Posterior vena cava (tissue), 2 donors: ENCODE measurements at regions not wholly inside any gene's neighbourhood (a gene's known extent, or its start where the extent isn't known, plus 50 kb on each side); places are given as distances from the start of the nearest gene placed in this dataset.

ENCODE experiments used
- DNase-seq: peaks from one replicate; pipeline ENCODE4 v3.0.0-alpha.2; 2020; ENCODE audit warnings: low spot score
- intact Hi-C, 2 donors: fragments of 100-400 bp; cut with DNase I; formaldehyde crosslinking; loops; one replicate each; pipeline versions ENCODE4 v1.14.1 to v1.14.2; 2022 to 2023
- donor health status: DM: yes; HTN: yes; CAD: no.
- donor health status: DM: yes; HTN: yes; CAD: no.

DNA sequence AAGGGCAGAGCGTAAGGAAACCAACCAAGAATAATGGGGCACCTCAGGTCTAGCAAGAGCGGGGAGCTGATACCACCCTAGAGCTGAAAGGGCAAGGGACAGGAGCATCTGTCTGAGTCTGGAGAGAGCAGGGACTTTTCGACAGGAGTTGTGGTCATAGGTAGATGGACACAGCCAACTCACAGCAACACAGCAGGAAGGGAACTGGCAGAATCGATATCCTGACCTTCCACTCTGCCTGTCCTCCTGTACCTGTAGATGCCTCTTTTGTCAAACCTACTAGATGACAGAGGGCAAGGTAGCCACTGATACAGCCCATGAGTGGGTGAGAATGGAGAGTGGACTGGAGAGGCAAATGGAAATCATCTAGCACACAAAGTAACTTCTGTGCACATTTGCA lies 247.2 kb upstream of the EGLN3 start:
- DNase-seq: no peak
- intact Hi-C loops: no loop called here

DNA sequence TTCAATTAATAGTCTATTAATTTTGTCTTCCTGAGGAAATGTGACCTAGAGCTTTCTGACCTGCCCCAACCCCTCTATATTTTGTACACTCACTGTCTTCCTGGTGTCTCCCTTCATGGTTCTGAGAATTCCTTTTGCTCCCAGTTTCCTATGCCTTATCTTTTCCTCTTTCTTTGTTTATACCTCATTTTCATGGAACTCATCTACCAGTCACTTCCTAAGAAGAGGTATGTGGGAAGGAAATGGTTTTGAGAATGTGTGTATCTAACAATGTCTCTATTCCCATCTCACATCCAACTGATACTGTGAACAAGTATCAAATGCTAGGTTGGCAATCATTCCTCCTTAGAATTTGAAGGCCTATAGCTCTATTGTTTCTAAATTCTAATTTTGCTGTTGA lies 245.1 kb upstream of the EGLN3 start:
- intact Hi-C loops: no loop called here
- DNase-seq: no peak

DNA sequence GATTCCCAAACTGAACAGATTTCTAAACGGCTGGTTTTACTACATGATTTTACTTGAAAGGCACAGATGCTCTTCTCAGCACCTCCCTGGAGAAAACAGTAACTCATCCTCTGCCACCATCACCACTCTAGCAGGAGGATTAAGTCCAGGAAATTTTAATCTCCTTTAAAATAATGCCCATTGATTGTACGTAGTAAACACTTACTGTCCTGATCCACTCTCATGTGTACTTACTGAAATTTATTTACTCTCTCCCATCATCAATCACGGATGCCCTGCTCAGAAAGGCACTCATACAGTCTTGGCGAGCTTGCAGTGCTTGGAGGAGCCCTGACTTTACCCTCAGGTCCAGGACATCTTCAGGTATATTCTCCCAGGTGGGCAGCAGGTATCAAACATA lies 239.8 kb upstream of the EGLN3 start:
- intact Hi-C loops: no loop called here
- no peak for DNase-seq

DNA sequence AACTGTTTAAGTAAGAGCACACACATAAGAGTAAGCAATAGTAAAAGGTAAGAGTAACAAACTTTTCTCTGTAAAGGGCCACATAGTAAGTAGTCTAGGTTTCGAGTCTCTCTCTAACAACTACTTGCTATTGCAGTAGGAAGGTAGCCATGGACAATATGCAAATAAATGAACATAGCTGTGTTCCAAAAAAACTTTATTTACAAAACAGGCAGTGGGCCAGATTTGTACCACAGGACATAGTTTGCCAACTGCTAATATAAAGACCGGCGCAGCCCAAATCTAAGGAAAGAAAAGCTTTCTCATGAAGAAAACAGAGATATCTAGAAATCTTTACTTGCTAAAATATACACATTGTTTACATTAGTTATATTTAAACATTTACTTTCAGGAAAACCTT lies 239.0 kb upstream of the EGLN3 start:
- DNase-seq: no peak
- intact Hi-C loops: no loop called here

DNA sequence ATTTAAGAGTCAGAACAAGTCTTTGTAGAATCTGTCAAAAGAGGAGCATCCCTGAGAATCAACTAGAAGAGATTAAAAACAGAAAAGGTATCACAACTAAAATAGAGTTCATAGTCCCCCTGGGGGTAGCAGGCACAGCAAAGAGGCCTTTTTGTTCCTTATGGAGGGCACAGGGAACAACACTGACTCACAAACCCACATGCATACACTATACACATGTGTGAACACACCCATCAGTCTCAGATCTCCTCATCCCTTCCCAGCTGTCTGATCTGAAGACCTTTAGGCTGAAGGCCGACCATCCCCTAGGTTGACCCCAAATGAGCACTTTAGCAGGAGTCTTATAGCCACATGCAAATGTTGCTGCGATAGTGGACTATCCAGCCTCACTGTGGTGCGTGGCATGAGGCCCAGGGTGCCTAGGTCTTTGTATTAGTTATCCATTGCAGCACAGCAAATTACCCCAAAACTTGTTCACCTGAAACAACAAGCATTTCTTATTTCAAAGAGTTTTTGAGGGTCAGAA lies 236.7 kb upstream of the EGLN3 start:
- no peak for DNase-seq
- intact Hi-C loops: no loop called here

DNA sequence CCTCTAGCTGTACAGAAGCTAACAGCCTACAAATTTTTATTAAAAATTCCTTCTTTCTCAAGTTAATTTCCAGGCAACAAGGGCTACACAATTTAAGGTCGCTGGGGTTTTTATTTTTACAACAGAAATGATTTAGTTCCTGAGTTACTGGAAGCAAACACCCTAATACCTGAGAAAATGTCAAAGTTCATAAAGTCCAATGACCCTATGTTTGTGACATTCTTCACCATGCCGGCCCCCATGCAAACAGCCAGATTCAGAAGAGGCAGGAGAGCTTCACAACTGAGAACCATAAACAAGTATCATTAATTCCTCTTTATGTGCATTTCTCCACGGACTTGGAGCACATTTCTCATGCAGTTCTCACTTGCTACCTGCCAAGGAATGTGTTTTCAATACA lies 236.2 kb upstream of the EGLN3 start:
- no peak for DNase-seq
- intact Hi-C loops: no loop called here

DNA sequence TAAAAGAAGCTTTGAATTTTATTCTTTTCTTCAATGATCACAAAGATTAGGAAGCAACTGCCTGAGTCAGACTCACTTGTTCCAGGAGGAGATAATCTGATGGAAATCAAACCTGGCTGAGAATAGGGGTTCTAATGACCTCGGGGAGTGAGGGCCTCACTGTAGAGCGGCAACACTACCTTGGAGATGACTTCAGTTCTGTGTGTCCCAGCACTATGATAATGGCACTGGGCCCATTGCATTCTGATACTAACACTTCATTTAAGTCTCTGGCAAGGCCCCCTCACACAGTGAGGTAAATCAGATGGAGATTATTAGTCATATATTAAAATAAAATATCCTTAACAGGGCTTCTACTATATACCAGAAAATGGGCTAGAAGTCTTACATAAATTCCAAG lies 233.3 kb upstream of the EGLN3 start:
- DNase-seq: no peak
- intact Hi-C loops: no loop called here

DNA sequence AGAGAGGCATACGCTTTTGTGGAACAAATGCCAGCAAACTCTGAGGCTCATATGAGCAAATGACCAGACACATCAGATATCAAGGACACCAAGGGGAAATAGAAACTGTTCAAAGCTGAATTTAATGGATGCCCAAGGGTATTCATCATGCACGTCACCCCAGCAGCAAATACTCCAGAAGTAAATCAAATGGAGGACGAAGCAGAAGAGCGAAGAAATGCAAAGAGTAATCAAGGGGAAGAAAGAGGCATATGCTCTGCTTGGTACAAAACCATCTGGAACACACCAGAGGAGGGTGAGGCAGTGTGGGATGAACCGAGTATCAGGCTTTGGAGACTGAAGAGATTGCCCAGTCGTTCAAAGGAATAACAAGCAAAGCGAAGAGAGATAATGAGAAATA lies 232.6 kb upstream of the EGLN3 start:
- no peak for DNase-seq
- intact Hi-C loops: no loop called here

DNA sequence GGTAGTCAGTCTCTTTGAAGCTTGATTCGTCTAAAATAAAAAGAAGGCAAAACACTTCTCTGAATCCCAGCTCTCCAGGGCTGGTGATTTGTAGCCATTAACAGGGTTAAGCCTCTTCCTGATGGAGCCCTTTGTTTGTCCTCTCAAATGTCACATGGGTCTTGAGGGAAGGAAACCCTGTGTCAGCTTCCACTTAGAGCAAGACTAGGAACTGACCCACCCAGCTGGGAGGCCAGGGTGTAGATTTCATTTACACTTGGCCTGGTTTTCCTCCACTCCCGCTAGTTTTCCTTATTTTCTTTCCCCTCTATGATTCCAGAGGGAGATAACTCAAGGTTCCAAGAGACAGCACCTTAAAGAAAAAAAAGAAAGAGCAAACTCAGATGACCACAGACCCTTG lies 230.5 kb upstream of the EGLN3 start:
- intact Hi-C loops: no loop called here
- DNase-seq: no peak

DNA sequence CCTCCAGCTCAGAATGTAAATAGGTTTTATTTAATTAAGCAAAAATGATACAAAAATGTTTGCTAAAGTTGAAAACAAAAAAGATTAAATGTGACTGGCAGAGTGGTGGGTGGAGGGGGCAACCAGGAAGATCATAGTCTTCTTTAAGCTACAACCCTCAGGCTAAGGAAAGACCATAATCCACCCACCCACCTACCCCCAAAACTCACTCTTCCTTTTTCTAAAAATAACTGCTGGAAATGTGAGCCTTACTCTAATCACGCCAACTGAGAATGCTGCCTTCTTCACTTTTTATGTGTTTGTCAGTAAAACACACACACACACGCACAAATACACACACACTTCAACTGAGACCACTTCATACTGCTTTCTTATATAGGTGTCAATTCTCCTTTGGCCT lies 230.0 kb upstream of the EGLN3 start:
- no peak for DNase-seq
- intact Hi-C loops: no loop called here

DNA sequence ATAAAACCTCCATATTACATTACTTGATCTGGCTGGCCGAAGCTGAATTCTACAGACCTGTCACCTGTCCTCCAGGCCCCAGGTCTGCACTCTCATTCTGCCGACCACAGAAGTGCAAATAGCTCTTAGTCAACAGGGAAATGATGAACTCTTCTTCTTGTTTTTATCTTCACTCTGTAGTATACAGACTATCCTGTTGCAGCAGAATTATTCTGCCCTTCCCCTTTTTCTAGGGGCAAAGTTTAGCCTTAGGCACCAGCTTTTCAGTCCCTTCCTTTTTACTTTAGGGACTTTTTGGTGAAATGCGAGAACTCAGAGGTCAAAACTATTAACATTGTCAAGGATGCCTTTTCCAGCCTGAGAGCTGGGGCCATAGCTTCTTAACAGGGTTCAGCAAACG lies 229.6 kb upstream of the EGLN3 start:
- intact Hi-C loops: no loop called here
- DNase-seq: no peak

DNA sequence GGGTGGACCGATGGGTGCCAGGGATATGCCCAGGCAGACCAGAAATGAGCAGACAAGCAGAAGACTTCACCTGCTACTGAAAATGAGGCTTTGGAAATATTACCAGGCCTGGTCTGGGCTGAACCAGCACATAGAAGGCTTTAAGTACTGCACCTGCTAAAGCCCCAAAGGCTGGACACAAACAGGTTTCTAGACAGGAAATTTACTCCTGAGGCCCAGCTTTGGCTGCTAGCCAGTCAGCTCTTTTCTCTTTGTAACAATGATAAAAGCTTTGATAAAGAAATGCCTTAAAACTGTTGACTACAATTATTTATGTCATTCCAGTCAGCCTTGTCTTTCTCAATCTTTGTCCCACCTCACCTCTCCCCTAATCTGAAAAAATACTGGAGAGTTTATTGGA lies 228.9 kb upstream of the EGLN3 start:
- no peak for DNase-seq
- intact Hi-C loops: no loop called here

DNA sequence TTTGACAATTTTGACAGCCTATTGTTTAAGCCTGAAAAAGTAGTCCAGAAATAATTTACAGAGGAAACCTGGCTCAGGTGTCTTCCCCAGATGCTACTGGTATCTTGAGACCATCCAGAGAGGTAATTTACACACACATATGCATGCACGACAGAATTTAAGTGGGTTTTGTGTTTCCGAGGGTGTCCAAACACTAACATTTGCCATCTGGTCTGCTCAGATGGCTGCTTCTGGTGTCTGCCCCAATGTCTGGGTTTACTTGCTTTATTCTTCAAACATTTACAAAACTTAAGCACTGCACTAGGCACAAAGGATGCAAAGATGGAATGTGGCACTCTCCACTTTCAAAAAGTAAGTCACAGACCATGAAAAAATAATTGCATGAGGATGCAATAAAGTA lies 226.6 kb upstream of the EGLN3 start:
- intact Hi-C loops: no loop called here

DNA sequence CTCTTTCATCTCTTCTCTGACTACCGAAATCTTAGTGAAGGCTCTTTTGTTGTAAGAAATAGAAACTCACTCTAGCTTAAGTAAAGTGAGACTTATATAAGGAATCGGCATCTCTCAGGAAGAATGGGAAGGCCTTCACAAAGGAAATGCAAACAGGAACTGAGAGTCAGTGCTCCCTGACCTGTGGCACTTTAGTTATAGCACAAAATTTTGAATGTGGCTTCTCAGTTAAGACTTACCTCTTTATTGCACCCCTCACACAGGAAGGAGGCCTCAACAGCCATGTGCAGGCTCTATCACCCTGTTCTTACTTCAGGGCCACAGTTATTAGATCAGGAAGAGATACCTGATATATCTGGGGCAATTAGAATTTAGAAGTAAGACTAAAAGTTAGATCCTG lies 224.7 kb upstream of the EGLN3 start:
- intact Hi-C loops: no loop called here
- no peak for DNase-seq

More for the DNA sequence above, 226.6 kb upstream of the EGLN3 start:
- no peak for DNase-seq

DNA sequence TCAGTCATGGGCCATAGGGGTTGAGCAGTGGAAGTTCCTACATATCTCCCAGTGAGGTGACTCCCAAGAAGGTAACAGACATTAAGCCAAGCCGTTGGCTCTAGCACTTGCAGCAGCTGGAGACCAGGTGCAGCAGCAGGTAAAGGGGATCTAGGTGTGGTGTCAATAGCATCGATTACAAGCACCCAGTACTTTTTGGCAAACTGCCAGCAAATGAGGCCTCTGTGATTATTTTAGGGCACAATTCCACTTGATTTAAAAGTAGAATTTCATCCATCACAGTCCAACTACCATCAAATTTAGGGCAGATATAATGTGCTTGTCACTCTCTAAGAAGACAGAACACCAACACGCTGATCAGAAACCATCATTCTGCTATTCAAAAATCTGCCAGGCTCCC lies 224.1 kb upstream of the EGLN3 start:
- DNase-seq: no peak
- intact Hi-C loops: no loop called here

DNA sequence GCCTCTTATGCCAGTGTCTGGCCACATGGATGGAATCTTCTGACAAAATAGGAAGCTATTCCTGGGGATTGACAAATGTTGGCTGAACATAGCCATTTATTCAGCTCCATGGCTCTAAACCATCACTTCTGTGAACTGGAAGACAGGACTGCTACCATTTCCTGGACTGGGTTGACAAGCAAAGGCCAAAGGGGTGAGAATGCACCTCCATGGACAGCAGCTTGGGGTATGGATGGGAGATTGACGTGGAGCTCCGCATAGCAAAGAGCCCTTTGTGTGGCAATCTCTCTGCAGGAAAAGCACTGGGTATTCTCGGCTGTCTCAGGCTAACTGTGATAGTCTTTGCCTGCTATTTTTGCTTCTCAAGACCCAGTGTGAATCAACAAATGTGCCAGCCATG lies 223.0 kb upstream of the EGLN3 start:
- no peak for DNase-seq
- intact Hi-C loops: no loop called here

DNA sequence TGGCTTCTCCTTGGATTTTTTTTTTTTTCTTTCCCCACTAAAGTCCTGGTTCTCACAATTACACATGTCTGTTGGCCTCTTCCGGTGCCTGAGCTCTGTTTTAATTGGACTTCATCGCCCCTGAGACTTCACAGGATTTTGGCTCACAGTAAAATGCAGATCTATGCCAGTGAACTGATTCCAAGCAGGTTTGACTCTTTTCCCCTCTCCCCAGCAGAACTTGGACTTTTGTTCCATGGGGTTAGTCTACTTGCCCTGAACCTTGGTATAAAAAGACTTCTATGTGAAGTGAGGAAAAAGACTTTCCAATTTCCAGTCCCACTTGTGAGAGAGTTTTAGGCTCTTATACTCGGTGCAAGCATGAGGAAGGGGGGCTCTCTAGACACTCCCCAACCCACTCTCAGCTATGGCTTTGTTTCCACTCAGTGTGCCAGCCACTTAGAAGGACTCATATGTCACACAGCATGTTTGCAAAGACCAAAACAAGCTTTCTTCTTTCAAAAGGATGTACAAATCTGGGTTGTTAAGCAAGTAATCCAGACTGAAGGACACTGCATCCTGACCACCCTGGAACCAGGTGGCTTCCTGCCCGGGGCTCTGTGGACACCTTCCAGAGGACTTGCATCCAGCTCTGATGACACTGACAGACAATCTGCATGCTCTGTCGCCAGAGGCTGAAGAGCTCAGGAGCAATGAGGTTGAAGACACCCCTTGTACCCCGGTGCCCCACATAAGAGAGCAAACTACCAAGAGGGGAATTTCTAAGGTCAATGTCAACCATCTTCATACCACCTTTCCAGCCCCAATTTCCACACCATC lies 221.9 kb upstream of the EGLN3 start:
- intact Hi-C loops: no loop called here
- DNase-seq: no peak

DNA sequence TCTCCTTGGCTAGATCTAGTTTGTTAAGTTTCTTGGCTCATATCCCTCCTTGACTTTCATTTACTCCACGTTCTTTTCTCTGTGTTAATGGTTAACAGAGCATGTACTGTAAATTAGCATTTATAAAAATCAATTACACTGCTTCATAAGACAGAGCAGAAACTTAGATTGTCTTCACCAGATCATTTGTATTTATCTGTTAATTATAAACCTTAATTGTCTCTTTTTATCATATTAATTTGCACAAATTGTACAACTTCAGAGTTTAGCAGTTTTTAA lies 221.2 kb upstream of the EGLN3 start:
- intact Hi-C loops: no loop called here
- DNase-seq: no peak

DNA sequence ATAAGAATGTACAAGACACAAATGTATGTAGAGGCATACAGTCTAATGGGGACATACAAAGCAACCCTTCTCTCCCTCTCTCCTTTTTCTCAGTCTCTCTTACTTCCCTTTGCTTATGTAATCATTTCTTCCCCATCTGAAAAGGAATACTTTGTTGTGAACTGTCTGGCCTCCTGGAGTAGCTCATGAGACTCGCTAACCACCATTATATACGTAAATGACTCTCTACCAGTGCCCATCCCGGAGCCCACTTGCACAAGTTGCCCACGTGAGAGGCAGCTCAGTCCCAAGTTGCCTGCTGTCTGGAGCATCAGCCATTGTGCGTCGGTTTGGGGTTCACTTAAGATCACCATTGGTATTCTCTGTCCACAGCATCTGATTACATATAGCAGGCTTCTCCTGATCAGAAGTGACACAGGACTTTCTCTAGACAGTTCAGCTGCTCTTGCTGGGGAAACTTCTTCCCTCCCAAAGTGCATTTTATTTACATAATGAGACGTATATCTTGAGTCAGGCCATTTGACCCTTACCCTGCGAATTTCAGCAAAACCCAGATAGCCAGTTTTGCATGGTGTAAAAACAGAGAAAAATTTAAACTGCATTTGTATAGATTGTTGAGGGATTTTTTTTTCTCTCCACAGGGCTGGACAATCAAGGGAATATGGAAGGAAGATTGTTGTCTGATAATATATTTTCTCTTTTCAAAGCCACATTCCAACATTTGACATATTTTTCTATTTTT lies 220.7 kb upstream of the EGLN3 start:
- no peak for DNase-seq
- intact Hi-C loops: no loop called here

DNA sequence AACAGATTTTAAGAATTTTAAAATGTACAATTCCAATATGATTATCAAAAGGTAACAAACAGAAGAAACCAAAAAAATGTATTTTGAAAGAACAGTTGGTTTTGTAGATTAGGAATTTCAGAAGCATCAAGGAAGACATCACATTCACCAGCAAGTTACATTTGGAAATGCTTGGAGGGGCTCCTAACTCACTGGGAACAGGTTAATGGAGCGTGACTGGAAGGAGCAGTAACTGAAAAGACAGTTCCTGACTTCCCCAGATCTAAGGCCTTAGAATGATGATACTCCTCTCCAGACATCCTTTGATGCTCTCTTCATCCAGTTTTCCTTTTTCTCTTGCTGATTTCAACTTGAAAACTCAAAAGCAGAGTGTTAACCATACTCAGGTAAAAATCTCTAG lies 220.0 kb upstream of the EGLN3 start:
- no peak for DNase-seq
- intact Hi-C loops: no loop called here

DNA sequence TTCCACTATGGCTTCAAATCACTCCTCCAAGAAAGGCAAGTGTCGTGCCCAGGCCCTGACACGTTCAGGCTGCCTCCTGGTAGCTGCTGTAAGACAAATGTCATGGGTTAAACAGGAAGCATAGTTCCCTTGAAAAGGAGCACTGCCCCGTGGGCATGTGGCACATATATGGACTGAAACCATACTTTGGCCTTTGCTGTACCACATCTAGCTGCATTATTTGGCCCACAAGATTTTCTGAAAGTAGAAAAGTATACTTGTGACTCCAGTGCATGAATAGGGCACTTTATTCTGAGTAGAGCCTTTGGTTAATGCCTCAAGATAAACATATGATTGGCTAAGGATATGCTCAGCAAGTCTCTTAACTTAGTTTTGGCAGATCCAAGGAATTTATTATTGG lies 218.7 kb upstream of the EGLN3 start:
- DNase-seq: no peak
- intact Hi-C loops: no loop called here
